NCI-H526 (cell line): ENCODE measurements at regions not wholly inside any gene's neighbourhood (a gene's known extent, or its start where the extent isn't known, plus 50 kb on each side); places are given as distances from the start of the nearest gene placed in this dataset.

ENCODE experiments used
- DNase-seq, 2 experiments: peaks; one replicate each; lab custom pipeline; 2025; lab: John Stamatoyannopoulos, UW

- no peak for DNase-seq
Observed at GRCh38 chr5:175035882-175036533, 311.6 kb downstream of the MSX2 start.

- DNase-seq = no peak
Observed at GRCh38 chr5:175034924-175035323, 310.5 kb downstream of the MSX2 start.

- DNase-seq = no peak
Observed at GRCh38 chr5:175032741-175033151, 308.4 kb downstream of the MSX2 start.

GRCh38 chr5:175032013-175032412 lies 307.6 kb downstream of the MSX2 start:
- DNase-seq = no peak

GRCh38 chr5:175027390-175027789 lies 303.0 kb downstream of the MSX2 start:
- no peak for DNase-seq

- DNase-seq = no peak
Observed at GRCh38 chr5:175025077-175025476, 300.7 kb downstream of the MSX2 start.

- no peak for DNase-seq
Observed at GRCh38 chr5:175021841-175022625, 297.7 kb downstream of the MSX2 start.

- DNase-seq = no peak
Observed at GRCh38 chr5:175021321-175021720, 296.9 kb downstream of the MSX2 start.

- DNase-seq = no peak
Observed at GRCh38 chr5:175015028-175015685, 290.8 kb downstream of the MSX2 start.

GRCh38 chr5:175013251-175013650 lies 288.9 kb downstream of the MSX2 start:
- no peak for DNase-seq

GRCh38 chr5:175012267-175012666 lies 287.9 kb downstream of the MSX2 start:
- no peak for DNase-seq

GRCh38 chr5:175003531-175003930 lies 279.1 kb downstream of the MSX2 start:
- no peak for DNase-seq

- DNase-seq = no peak
Observed at GRCh38 chr5:175001876-175002645, 277.7 kb downstream of the MSX2 start.

GRCh38 chr5:175001311-175001710 lies 276.9 kb downstream of the MSX2 start:
- DNase-seq = no peak

GRCh38 chr5:174999581-174999980 lies 275.2 kb downstream of the MSX2 start:
- DNase-seq = no peak

GRCh38 chr5:174998131-174998730 lies 273.8 kb downstream of the MSX2 start:
- DNase-seq = no peak

GRCh38 chr5:174997688-174998087 lies 273.3 kb downstream of the MSX2 start:
- DNase-seq = no peak

- DNase-seq = no peak
Observed at GRCh38 chr5:174996941-174997340, 272.6 kb downstream of the MSX2 start.

GRCh38 chr5:174995827-174996226 lies 271.4 kb downstream of the MSX2 start:
- no peak for DNase-seq

- no peak for DNase-seq
Observed at GRCh38 chr5:174991847-174992246, 267.5 kb downstream of the MSX2 start.

- no peak for DNase-seq
Observed at GRCh38 chr5:174990909-174991308, 266.5 kb downstream of the MSX2 start.

- no peak for DNase-seq
Observed at GRCh38 chr5:174987443-174988012, 263.1 kb downstream of the MSX2 start.
